Tibial nerve (tissue), 3 donors: ENCODE measurements at regions not wholly inside any gene's neighbourhood (a gene's known extent, or its start where the extent isn't known, plus 50 kb on each side); places are given as distances from the start of the nearest gene placed in this dataset.

Experiments used
- CTCF ChIP-seq, 5 experiments: fragments of 200-600 bp in 3 of 5; fragments of 450-650 bp in 2 of 5; sonication (generic) in 3 of 5; IDR thresholded peaks; one replicate each; pipeline ENCODE4 v1.5.1; 2016 to 2019; ENCODE audit warnings: antibody characterized with exemption in 5 of 5, mild to moderate bottlenecking in 3 of 5, moderate library complexity in 2 of 5
- POLR2A ChIP-seq, 2 donors: fragments of 450-650 bp; IDR thresholded peaks; one replicate each; pipeline ENCODE4 v1.6.1; 2017; ENCODE audit warnings: antibody characterized with exemption in 2 of 2, mild to moderate bottlenecking in 2 of 2, moderate library complexity in 2 of 2

DNA sequence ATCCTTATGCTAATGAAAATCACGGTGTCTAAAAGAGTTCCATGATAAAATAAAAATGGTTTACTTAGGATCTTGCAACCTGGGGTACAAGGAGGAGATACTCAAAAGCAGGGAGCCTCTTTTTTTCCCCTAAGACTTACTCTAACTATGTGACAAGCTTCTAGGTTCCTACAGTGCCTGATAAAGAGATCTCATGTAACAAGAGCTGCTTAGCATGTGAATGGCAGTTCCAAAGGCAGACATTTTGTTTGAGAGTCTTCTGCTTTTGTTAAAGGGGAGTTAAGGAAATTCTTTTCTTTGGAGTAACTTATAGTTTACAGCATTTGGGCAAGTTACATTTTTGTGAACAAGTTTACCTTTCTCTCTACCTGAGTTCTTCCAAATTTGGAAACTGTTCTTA, 945.8 kb upstream of the ADGRB3 start:
- no peak for TF ChIP-seq CTCF (IDR thresholded peaks at IDR 0.05)
- no peak for TF ChIP-seq POLR2A (IDR thresholded peaks at IDR 0.05)
